ENCODE measurements at regions not wholly inside any gene's neighbourhood (a gene's known extent, or its start where the extent isn't known, plus 50 kb on each side); places are given as distances from the start of the nearest gene placed in this dataset.
"Not testable (repeated sequence)": the region's sequence is repeated elsewhere in the genome, so short reads cannot be mapped to it uniquely, and the experiment has no call there.

DNA sequence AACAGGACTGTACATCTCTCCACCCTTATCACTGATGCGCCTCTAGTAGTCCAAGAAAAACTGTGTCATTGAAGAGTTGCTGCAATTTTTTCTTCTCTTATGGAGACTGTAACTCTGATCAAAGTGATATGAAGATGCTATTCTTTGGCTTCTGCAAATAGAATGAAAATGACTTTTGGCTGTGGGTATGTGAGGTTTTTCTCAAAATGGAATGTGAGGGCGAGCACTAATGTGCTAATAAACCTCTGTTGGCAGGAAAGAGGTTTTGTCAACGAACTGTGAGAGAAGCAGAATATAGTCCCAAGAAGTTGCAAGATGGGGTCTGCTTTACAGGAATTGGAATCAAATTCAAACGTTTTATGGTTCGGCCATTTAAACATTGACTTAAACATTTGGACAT, 252.0 kb upstream of the GAS1 start:
- CTCF ChIA-PET, result interaction anchor here (0.6 kb wide), 1 partner anchor 35 kb away, joined by 3 read pairs; no protein-coding TSS in a partner anchor
- POLR2A ChIA-PET, result interaction anchor here (1.4 to 1.5 kb wide), 2 partner anchors 10 to 13 kb away, joined by 4 read pairs; no protein-coding TSS in a partner anchor
- intact Hi-C loops (cut with micrococcal nuclease), result no loop called here
- Mint-ChIP-seq H3K4me3 (ENCODE audit: unreplicated experiment) (no peak overlapping the region), H3K27me3 (ENCODE audit: insufficient read depth, unreplicated experiment) (no peaks in the 10 kb centered on the region), H3K27ac (ENCODE audit: low read depth, unreplicated experiment) (no peak overlapping the region), H3K9me3 (ENCODE audit: unreplicated experiment) (no peaks in the 10 kb centered on the region), H3K4me1 (ENCODE audit: insufficient read depth, unreplicated experiment) (peaks cover 52% of the 10 kb centered on the region), H3K36me3 (ENCODE audit: insufficient read depth, unreplicated experiment) (no peaks in the 10 kb centered on the region)
- BruUV-seq (replicated peaks), result no TSS peak
- TF ChIP-seq, protein P1, sequence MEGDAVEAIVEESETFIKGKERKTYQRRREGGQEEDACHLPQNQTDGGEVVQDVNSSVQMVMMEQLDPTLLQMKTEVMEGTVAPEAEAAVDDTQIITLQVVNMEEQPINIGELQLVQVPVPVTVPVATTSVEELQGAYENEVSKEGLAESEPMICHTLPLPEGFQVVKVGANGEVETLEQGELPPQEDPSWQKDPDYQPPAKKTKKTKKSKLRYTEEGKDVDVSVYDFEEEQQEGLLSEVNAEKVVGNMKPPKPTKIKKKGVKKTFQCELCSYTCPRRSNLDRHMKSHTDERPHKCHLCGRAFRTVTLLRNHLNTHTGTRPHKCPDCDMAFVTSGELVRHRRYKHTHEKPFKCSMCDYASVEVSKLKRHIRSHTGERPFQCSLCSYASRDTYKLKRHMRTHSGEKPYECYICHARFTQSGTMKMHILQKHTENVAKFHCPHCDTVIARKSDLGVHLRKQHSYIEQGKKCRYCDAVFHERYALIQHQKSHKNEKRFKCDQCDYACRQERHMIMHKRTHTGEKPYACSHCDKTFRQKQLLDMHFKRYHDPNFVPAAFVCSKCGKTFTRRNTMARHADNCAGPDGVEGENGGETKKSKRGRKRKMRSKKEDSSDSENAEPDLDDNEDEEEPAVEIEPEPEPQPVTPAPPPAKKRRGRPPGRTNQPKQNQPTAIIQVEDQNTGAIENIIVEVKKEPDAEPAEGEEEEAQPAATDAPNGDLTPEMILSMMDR (IDR thresholded peaks at IDR 0.05; ENCODE audit: unreplicated experiment), result no peak
- DNase-seq (ENCODE audit: unreplicated experiment), result no peak

- CTCF ChIA-PET, result interaction anchor here (0.6 kb wide), 1 partner anchor 36 kb away, joined by 3 read pairs; no protein-coding TSS in a partner anchor
- TF ChIP-seq, protein P1 (IDR thresholded peaks at IDR 0.05; ENCODE audit: unreplicated experiment), result no peak
- POLR2A ChIA-PET, result interaction anchor here (1.4 to 1.5 kb wide), 2 partner anchors 9 to 13 kb away, joined by 4 read pairs; no protein-coding TSS in a partner anchor
- Mint-ChIP-seq H3K4me1 (ENCODE audit: insufficient read depth, unreplicated experiment) (peaks cover 47% of the 10 kb centered on the region), H3K27me3 (ENCODE audit: insufficient read depth, unreplicated experiment) (no peaks in the 10 kb centered on the region), H3K9me3 (ENCODE audit: unreplicated experiment) (no peaks in the 10 kb centered on the region), H3K4me3 (ENCODE audit: unreplicated experiment) (no peak overlapping the region), H3K36me3 (ENCODE audit: insufficient read depth, unreplicated experiment) (no peaks in the 10 kb centered on the region), H3K27ac (ENCODE audit: low read depth, unreplicated experiment) (no peak overlapping the region)
- intact Hi-C loops (cut with micrococcal nuclease), result no loop called here
- DNase-seq (ENCODE audit: unreplicated experiment), result no peak
- no TSS peak for BruUV-seq (replicated peaks)
These were observed 252.5 kb upstream of the GAS1 start for GRCh38 chr9:87199782-87200181.

GRCh38 chr9:87201351-87201751, 254.0 kb upstream of the GAS1 start:
- intact Hi-C loops (cut with micrococcal nuclease), result no loop called here
- POLR2A ChIA-PET, result interaction anchor here (0.9 kb wide), 1 partner anchor 26 kb away, joined by 3 read pairs; no protein-coding TSS in a partner anchor
- no peaks in the 10 kb centered on the region for H3K27me3 Mint-ChIP-seq (ENCODE audit: insufficient read depth, unreplicated experiment)
- peaks cover 37% of the 10 kb centered on the region for H3K4me1 Mint-ChIP-seq (ENCODE audit: insufficient read depth, unreplicated experiment)
- TF ChIP-seq, protein P1 (IDR thresholded peaks at IDR 0.05; ENCODE audit: unreplicated experiment), result no peak
- BruUV-seq (replicated peaks), result no TSS peak
- CTCF ChIA-PET, result interaction anchor here (0.7 kb wide), 1 partner anchor 26 kb away, joined by 3 read pairs; no protein-coding TSS in a partner anchor
- H3K36me3 Mint-ChIP-seq (ENCODE audit: insufficient read depth, unreplicated experiment), result no peaks in the 10 kb centered on the region
- no peak overlapping the region for H3K4me3 Mint-ChIP-seq (ENCODE audit: unreplicated experiment)
- DNase-seq (ENCODE audit: unreplicated experiment), result no peak
- H3K27ac Mint-ChIP-seq (ENCODE audit: low read depth, unreplicated experiment), result no peak overlapping the region
- no peaks in the 10 kb centered on the region for H3K9me3 Mint-ChIP-seq (ENCODE audit: unreplicated experiment)

- CTCF ChIA-PET, result no interaction called here
- Mint-ChIP-seq H3K4me3 (ENCODE audit: unreplicated experiment) (no peak overlapping the region), H3K36me3 (ENCODE audit: insufficient read depth, unreplicated experiment) (no peaks in the 10 kb centered on the region), H3K9me3 (ENCODE audit: unreplicated experiment) (no peaks in the 10 kb centered on the region), H3K4me1 (ENCODE audit: insufficient read depth, unreplicated experiment) (peaks cover 10% of the 10 kb centered on the region), H3K27ac (ENCODE audit: low read depth, unreplicated experiment) (no peak overlapping the region), H3K27me3 (ENCODE audit: insufficient read depth, unreplicated experiment) (no peaks in the 10 kb centered on the region)
- POLR2A ChIA-PET, result no interaction called here
- no TSS peak for BruUV-seq (replicated peaks)
- DNase-seq (ENCODE audit: unreplicated experiment), result no peak
- intact Hi-C loops (cut with micrococcal nuclease), result no loop called here
- TF ChIP-seq, protein P1 (IDR thresholded peaks at IDR 0.05; ENCODE audit: unreplicated experiment), result no peak
These were observed 258.9 kb upstream of the GAS1 start for GRCh38 chr9:87206064-87206661.

GRCh38 chr9:87210658-87211057, 263.4 kb upstream of the GAS1 start:
- H3K4me1 Mint-ChIP-seq (ENCODE audit: insufficient read depth, unreplicated experiment), result peaks cover 21% of the 10 kb centered on the region
- BruUV-seq (replicated peaks), result not testable (repeated sequence)

More at GRCh38 chr9:87210658-87211057, 263.4 kb upstream of the GAS1 start:
- POLR2A ChIA-PET; H3K27ac Mint-ChIP-seq (ENCODE audit: low read depth, unreplicated experiment); H3K27me3 Mint-ChIP-seq (ENCODE audit: insufficient read depth, unreplicated experiment); H3K4me3 Mint-ChIP-seq (ENCODE audit: unreplicated experiment); DNase-seq (ENCODE audit: unreplicated experiment); CTCF ChIA-PET; H3K36me3 Mint-ChIP-seq (ENCODE audit: insufficient read depth, unreplicated experiment); H3K9me3 Mint-ChIP-seq (ENCODE audit: unreplicated experiment): not testable (repeated sequence)
- intact Hi-C loops (cut with micrococcal nuclease), result loop anchor here (5.0 kb wide), 1 partner anchor 263 kb away; the partner anchor contains the start of gene GAS1
